ENCODE measurements at regions not wholly inside any gene's neighbourhood (a gene's known extent, or its start where the extent isn't known, plus 50 kb on each side); places are given as distances from the start of the nearest gene placed in this dataset.

DNA sequence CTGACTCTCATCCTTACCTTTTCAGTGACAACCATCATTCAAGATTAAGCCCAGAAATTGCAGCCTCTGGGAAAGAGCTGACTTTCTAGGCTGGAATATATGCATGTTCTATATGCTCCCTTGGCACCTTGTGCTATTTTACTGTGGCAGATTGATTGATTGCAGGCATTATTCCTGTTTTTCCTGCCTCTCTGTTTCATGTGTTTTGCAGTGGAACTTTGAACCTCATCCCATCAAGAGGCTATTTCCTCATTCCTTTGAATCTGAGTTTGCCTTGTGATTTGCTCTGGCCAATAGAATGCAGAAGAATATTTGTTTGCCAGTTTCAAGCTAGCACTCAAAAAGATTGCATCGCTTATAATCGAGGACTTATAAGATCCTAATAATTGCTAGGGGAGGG, 174.8 kb upstream of the DCN start:
- no peak overlapping the region for H3K27ac ChIP-seq (ENCODE audit: low read depth, low read length, poor library complexity, severe bottlenecking)
- no peaks in the 10 kb centered on the region for H3K9me3 ChIP-seq (ENCODE audit: low read length)
- no peaks in the 10 kb centered on the region for H3F3A ChIP-seq (ENCODE audit: insufficient read depth, low read length)
- H3K36me3 ChIP-seq (ENCODE audit: insufficient read depth, low read length), result no peaks in the 10 kb centered on the region
- no peaks in the 10 kb centered on the region for H4K20me1 ChIP-seq (ENCODE audit: insufficient read depth, low read length)
- no peaks in the 10 kb centered on the region for H3K4me1 ChIP-seq (ENCODE audit: insufficient read depth, low read length, severe bottlenecking)
- H3K27me3 ChIP-seq (ENCODE audit: insufficient read depth, low read length), result no peaks in the 10 kb centered on the region
- H2AFZ ChIP-seq (ENCODE audit: low read length), result no peak overlapping the region
- no peak overlapping the region for H3K4me2 ChIP-seq (ENCODE audit: low read length)
- H3K79me2 ChIP-seq (ENCODE audit: insufficient read depth, low read length), result no peaks in the 10 kb centered on the region
- no peak overlapping the region for H3K9ac ChIP-seq (ENCODE audit: low read length)
- H3K9me2 ChIP-seq (ENCODE audit: low read depth, low read length), result no peaks in the 10 kb centered on the region
- TF ChIP-seq, protein P1, sequence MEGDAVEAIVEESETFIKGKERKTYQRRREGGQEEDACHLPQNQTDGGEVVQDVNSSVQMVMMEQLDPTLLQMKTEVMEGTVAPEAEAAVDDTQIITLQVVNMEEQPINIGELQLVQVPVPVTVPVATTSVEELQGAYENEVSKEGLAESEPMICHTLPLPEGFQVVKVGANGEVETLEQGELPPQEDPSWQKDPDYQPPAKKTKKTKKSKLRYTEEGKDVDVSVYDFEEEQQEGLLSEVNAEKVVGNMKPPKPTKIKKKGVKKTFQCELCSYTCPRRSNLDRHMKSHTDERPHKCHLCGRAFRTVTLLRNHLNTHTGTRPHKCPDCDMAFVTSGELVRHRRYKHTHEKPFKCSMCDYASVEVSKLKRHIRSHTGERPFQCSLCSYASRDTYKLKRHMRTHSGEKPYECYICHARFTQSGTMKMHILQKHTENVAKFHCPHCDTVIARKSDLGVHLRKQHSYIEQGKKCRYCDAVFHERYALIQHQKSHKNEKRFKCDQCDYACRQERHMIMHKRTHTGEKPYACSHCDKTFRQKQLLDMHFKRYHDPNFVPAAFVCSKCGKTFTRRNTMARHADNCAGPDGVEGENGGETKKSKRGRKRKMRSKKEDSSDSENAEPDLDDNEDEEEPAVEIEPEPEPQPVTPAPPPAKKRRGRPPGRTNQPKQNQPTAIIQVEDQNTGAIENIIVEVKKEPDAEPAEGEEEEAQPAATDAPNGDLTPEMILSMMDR (IDR thresholded peaks at IDR 0.05; ENCODE audit: low read length), result no peak
- TF ChIP-seq EZH2 (IDR thresholded peaks at IDR 0.05; ENCODE audit: borderline replicate concordance, low read length), result no peak
- no peak overlapping the region for H3K4me3 ChIP-seq (ENCODE audit: low read depth, low read length, poor library complexity, severe bottlenecking)

DNA sequence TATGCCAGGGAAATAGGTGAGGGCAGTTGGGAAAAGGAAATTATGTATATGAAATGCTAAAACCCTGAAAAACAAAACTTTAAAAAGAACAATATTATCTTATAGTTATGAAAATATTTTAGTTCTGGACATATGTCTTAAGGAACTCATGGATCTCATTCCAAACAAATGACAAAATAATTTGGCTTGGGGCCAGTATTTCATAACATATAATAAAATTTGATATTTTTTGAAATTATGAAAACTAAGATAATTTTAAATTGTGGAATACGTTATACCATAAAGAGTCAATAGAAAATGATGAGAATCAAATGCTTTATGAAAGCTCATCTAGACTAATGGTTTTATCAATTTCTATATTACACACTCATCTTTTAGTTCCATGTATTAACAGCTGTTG, 173.8 kb upstream of the DCN start:
- H3K9ac ChIP-seq (ENCODE audit: low read length), result no peak overlapping the region
- H3F3A ChIP-seq (ENCODE audit: insufficient read depth, low read length), result no peaks in the 10 kb centered on the region
- no peaks in the 10 kb centered on the region for H3K9me3 ChIP-seq (ENCODE audit: low read length)
- no peaks in the 10 kb centered on the region for H4K20me1 ChIP-seq (ENCODE audit: insufficient read depth, low read length)
- H3K27me3 ChIP-seq (ENCODE audit: insufficient read depth, low read length), result no peaks in the 10 kb centered on the region
- no peaks in the 10 kb centered on the region for H3K36me3 ChIP-seq (ENCODE audit: insufficient read depth, low read length)
- no peaks in the 10 kb centered on the region for H3K79me2 ChIP-seq (ENCODE audit: insufficient read depth, low read length)
- no peak overlapping the region for H2AFZ ChIP-seq (ENCODE audit: low read length)
- H3K4me1 ChIP-seq (ENCODE audit: insufficient read depth, low read length, severe bottlenecking), result no peaks in the 10 kb centered on the region
- no peak overlapping the region for H3K27ac ChIP-seq (ENCODE audit: low read depth, low read length, poor library complexity, severe bottlenecking)
- no peak for TF ChIP-seq EZH2 (IDR thresholded peaks at IDR 0.05; ENCODE audit: borderline replicate concordance, low read length)
- TF ChIP-seq, protein P1 (IDR thresholded peaks at IDR 0.05; ENCODE audit: low read length), result no peak
- H3K4me2 ChIP-seq (ENCODE audit: low read length), result no peak overlapping the region
- no peaks in the 10 kb centered on the region for H3K9me2 ChIP-seq (ENCODE audit: low read depth, low read length)
- no peak overlapping the region for H3K4me3 ChIP-seq (ENCODE audit: low read depth, low read length, poor library complexity, severe bottlenecking)

DNA sequence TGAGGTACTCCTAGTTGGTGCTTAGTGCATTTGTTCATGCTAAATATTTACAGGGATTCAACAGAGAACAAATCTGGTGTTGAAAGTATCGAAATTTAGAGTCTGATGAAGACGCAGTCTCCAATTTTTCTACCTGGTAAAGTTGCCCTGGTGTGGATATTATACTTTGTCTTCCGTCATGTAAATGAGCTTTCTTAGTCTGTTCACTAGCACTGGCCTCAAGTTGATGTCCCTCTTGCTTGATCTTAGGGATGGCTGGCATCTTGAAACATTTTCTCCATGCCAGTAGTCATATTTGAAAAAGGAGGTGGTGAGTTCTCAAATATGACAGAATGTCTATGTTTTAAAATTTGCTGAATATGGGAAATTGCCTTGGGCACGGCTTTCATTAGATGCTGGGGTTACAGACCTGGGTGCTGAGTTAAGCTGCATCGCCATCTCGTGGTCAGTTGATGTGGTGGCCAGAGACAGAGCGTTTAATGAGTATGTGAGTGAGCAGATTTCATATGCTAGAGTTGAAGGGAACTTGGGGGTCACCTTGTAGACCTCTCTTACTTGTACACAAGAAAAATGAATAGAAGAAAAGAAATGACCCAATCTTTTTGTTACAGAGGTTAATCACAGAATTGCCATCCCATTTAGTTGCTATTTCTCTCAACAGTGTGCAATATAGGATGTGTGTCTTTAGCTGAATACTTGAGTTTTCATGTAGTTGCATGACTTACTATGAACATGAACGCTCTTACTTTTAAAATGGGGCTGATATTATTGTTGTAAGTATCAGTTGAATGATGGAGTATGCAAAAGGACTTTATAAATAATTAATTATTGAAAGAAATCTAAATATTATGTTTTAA, 172.8 kb upstream of the DCN start:
- no peaks in the 10 kb centered on the region for H3K79me2 ChIP-seq (ENCODE audit: insufficient read depth, low read length)
- no peaks in the 10 kb centered on the region for H3K27me3 ChIP-seq (ENCODE audit: insufficient read depth, low read length)
- TF ChIP-seq, protein P1 (IDR thresholded peaks at IDR 0.05; ENCODE audit: low read length), result peak; percentile 79
- TF ChIP-seq EZH2 (IDR thresholded peaks at IDR 0.05; ENCODE audit: borderline replicate concordance, low read length), result no peak

More for the DNA sequence above, 172.8 kb upstream of the DCN start:
- Histone ChIP-seq H2AFZ (ENCODE audit: low read length) (no peak overlapping the region), H3K4me3 (ENCODE audit: low read depth, low read length, poor library complexity, severe bottlenecking) (no peak overlapping the region), H3F3A (ENCODE audit: insufficient read depth, low read length) (no peaks in the 10 kb centered on the region), H3K9me2 (ENCODE audit: low read depth, low read length) (no peaks in the 10 kb centered on the region), H3K4me2 (ENCODE audit: low read length) (no peak overlapping the region), H3K36me3 (ENCODE audit: insufficient read depth, low read length) (no peaks in the 10 kb centered on the region), H3K4me1 (ENCODE audit: insufficient read depth, low read length, severe bottlenecking) (no peaks in the 10 kb centered on the region), H3K9ac (ENCODE audit: low read length) (no peak overlapping the region), H3K27ac (ENCODE audit: low read depth, low read length, poor library complexity, severe bottlenecking) (no peak overlapping the region), H3K9me3 (ENCODE audit: low read length) (no peaks in the 10 kb centered on the region), H4K20me1 (ENCODE audit: insufficient read depth, low read length) (no peaks in the 10 kb centered on the region)
